Stimulated activated CD4-positive, alpha-beta T cell treated with anti-CD3 and anti-CD28 coated beads, TNF-alpha, amount 100 ng/mL, for 24 hours (primary cell): ENCODE measurements at regions not wholly inside any gene's neighbourhood (a gene's known extent, or its start where the extent isn't known, plus 50 kb on each side); places are given as distances from the start of the nearest gene placed in this dataset.

Source experiments
- DNase-seq, 3 experiments: peaks; one replicate each; pipeline ENCODE4 v3.0.0-alpha.2; 2020; ENCODE audit warnings: low read depth in 3 of 3

DNA sequence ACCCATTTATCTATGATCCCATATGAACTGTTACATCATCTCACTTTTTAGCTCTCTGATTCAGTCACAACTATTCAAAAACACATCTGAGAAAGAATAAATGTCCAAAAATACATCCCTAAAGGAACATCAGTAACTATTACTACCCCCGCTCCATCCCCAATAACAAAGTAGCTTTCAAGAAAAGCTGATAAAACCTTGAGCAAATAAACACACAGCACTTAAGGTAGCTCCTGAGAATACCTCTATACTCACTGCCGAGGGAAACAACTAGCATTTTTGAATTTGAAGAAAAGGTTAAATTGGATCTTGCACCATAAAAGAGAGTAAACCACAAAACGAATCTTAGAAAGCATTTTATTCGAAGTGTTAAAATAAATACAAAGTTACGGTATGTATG is 63.4 kb downstream of the PMAIP1 start:
- DNase-seq = no peak

DNA sequence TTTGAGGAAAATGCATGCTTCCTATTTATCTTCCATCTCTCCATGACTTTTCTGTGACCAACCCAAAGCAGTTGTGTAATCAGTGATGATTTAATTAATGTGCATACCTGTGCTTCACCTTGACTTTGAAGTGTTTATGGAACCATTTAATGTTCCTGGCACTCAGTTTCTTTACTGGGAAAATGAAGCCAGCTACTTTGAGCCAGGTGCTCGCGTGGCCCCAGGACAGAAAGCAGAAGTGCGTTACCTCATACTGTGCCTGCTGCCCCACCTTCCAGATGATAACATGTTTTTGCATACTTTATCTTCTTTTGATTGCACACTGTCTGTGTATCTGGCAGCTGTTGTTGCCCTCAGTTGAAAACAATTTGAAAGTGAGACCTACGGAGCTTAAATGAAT is 61.3 kb downstream of the PMAIP1 start:
- DNase-seq = no peak

DNA sequence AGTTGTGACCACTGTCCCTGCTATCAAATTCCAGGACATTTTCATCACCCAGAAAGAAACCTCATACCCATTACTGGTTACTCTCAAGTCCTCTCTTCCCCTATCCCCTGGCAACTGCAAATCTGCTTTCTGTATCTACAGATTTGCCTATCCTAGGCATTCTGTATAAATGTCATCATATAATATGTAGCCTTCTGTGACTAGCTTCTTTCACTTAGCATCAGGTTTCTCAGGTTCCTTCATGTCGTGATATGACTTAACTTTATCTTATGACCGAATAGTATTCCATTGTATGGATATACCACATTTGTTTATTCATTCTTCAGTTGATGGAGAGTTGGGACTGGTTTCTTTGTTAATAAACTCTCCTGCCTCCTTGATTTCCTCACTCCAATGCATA is 60.5 kb downstream of the PMAIP1 start:
- no peak for DNase-seq

DNA sequence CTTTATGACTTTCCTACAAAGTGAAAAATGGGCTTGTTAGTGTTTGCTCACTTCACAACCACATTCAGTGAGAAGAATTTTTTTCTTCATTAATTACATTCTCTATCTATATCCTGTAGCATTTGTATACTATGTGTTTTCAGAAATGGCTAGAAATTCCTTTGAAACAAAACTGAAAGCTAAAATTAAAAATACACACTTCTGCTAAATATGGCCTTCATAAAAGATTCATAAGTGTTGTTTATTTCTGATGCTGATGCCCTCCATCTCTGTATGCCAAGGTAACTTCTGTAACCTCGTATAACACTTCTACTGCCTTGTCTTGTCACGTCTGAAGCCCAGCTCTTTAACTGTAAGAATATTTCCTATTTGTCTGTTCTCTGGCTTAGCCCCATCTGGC is 59.8 kb downstream of the PMAIP1 start:
- DNase-seq = no peak

DNA sequence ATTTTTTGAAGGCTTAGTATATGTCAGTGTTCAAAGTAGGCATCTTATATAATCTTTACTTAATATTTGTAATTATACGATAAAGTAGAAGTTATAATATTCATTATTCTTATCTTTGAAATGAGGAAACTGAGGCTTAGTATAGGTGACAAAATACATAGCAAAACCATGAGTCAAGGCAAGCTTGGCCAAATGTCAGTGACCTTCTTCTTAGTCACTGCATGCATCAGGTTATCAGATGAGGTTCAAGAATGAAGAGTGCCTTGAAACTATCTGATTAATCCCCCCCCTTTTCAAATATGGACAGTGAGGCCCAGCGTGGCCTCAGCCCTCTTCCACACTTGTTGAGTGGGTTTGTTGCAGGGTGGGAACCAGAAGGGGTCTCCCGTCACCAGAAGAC is 59.3 kb downstream of the PMAIP1 start:
- DNase-seq = no peak

DNA sequence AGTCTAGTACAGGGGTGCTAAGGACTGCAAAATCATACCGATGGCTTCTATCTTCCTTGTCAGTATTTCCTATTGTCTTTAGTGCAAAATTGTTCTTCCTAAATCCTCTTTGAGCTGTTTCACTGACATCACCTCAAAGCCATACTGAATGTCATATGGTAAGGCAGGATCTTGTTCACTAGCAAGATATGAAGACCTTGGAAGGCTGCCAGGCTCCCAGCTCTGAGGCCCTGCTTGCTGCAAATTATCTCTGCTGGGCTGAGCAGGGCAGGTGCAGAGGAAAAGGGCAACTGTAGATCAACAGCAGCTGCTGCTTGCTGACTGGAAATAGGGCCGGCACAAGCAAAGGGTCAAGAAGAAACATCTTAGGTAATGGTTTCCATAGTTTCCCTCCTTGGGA is 58.2 kb downstream of the PMAIP1 start:
- no peak for DNase-seq

DNA sequence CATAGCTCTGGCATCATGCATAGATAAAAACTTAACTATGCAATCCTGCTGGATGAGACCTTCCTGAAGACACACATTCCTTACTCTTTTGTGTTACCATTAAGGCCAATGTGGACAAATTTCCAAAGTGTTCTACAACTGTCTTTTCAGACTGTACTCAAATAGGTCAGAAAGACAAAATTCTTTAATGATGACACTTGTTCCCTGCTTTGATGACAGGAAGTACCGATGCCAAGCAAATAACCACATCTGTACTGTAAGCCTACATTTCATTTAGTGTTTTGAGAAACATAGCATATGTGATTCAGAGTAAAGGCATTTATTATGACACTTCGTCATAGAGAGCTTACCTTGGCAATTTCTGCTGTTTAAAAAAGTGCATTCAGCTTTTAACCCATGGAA is 55.0 kb downstream of the PMAIP1 start:
- DNase-seq = no peak

DNA sequence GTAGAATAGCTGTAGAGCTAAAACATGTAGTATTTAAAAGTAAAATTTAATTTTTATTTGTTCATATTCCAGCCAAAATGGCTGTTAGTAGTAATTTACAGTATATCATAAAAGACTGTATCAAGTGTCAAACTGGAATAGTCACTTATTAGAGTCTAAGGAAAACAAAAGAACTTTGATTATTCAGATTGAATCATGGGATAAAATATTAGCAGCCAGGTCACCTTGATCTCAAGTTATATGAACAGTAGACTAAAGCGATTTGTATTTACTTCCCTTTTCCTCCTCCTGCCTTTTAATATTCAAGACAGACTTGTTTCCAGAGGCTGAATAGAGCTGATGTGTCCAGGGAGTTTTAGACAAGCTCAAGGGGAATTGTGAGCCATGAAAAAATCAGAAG is 54.4 kb downstream of the PMAIP1 start:
- no peak for DNase-seq
